ENCODE measurements at regions not wholly inside any gene's neighbourhood (a gene's known extent, or its start where the extent isn't known, plus 50 kb on each side); places are given as distances from the start of the nearest gene placed in this dataset.

GRCh38 chr2:11096591-11096990 is 58.7 kb upstream of the SLC66A3 start:
- no peak for FAIRE-seq
- DNase-seq (ENCODE audit: insufficient read length, low spot score): no peak

- FAIRE-seq (no peak), DNase-seq (ENCODE audit: insufficient read length, low spot score) (peak; percentile 19)
Observed at GRCh38 chr2:11097038-11097720, 58.1 kb upstream of the SLC66A3 start.

- no peak for FAIRE-seq
- DNase-seq (ENCODE audit: insufficient read length, low spot score): no peak
Observed at GRCh38 chr2:11097854-11098387, 57.3 kb upstream of the SLC66A3 start.

- FAIRE-seq: no peak
- DNase-seq (ENCODE audit: insufficient read length, low spot score): no peak
Observed at GRCh38 chr2:11099122-11100065, 55.9 kb upstream of the SLC66A3 start.

GRCh38 chr2:11100130-11100529 is 55.1 kb upstream of the SLC66A3 start:
- FAIRE-seq: no peak
- DNase-seq (ENCODE audit: insufficient read length, low spot score): no peak

- FAIRE-seq: no peak
- no peak for DNase-seq (ENCODE audit: insufficient read length, low spot score)
Observed at GRCh38 chr2:11100976-11101375, 54.3 kb upstream of the SLC66A3 start.

- FAIRE-seq (no peak), DNase-seq (ENCODE audit: insufficient read length, low spot score) (no peak)
Observed at GRCh38 chr2:11101430-11101829, 53.8 kb upstream of the SLC66A3 start.

GRCh38 chr2:11102466-11102865 is 52.8 kb upstream of the SLC66A3 start:
- DNase-seq (ENCODE audit: insufficient read length, low spot score): no peak
- FAIRE-seq: no peak

- FAIRE-seq (no peak), DNase-seq (ENCODE audit: insufficient read length, low spot score) (no peak)
Observed at GRCh38 chr2:11102956-11103860, 52.1 kb upstream of the SLC66A3 start.

- no peak for DNase-seq (ENCODE audit: insufficient read length, low spot score)
- no peak for FAIRE-seq
Observed at GRCh38 chr2:11103984-11104793, 51.1 kb upstream of the SLC66A3 start.

GRCh38 chr2:11104794-11105660 is 50.2 kb upstream of the SLC66A3 start:
- no peak for DNase-seq (ENCODE audit: insufficient read length, low spot score)
- no peak for FAIRE-seq
